H1 (cell line): ENCODE measurements at regions not wholly inside any gene's neighbourhood (a gene's known extent, or its start where the extent isn't known, plus 50 kb on each side); places are given as distances from the start of the nearest gene placed in this dataset.

Source experiments
- CTCF ChIA-PET: fragments of 300-600 bp; sonication (Branson Sonifier 250); formaldehyde crosslinking; loops from one replicate; lab custom pipeline; 2021; ENCODE audit not compliant: partially characterized antibody; lab: Charles Lee
- POLR2A ChIA-PET: fragments of 300-600 bp; sonication (Branson Sonifier 250); formaldehyde crosslinking; loops from one replicate; lab custom pipeline; 2021; ENCODE audit warnings: inconsistent platforms; ENCODE audit not compliant: partially characterized antibody; lab: Charles Lee
- DNase-seq, 2 experiments: peaks; one replicate each; pipeline versions ENCODE4 v3.0.0 to v3.0.0-alpha.2; 2010 to 2022; ENCODE audit warnings: low spot score in 2 of 2, low read depth in 1 of 2, mixed read lengths in 1 of 2
- FAIRE-seq: peaks from 2 replicates; lab custom pipeline; 2011; peaks lifted over from hg19 to GRCh38; lab: Jason Lieb, UNC
- H2AFZ ChIP-seq: 2 replicates; pipeline ENCODE4 v1.8.1; 2012; ENCODE audit warnings: low read length, inconsistent platforms
- H2AK5ac ChIP-seq: 2 replicates; pipeline ENCODE4 v1.6.1; 2013; ENCODE audit warnings: low read depth, low read length
- H2BK120ac ChIP-seq: replicated peaks from 2 replicates; pipeline ENCODE3; 2013; ENCODE audit warnings: low read depth, low read length, inconsistent platforms
- H2BK12ac ChIP-seq: 2 replicates; pipeline ENCODE4 v1.6.1; 2013; ENCODE audit warnings: low read depth, low read length
- H2BK15ac ChIP-seq: 2 replicates; pipeline ENCODE4 v1.6.1; 2013; ENCODE audit warnings: low read length
- H2BK20ac ChIP-seq: 2 replicates; pipeline ENCODE4 v1.6.1; 2013; ENCODE audit warnings: low read length
- H2BK5ac ChIP-seq: 2 replicates; pipeline ENCODE4 v1.6.1; 2013; ENCODE audit warnings: low read depth, low read length
- H3K14ac ChIP-seq: 2 replicates; pipeline ENCODE4 v1.6.1; 2013; ENCODE audit warnings: inconsistent platforms; ENCODE audit not compliant: insufficient read length
- H3K18ac ChIP-seq: 2 replicates; pipeline ENCODE4 v1.6.1; 2013; ENCODE audit warnings: low read length; ENCODE audit errors: extremely low read depth
- H3K23ac ChIP-seq: 2 replicates; pipeline ENCODE4 v1.6.1; 2013; ENCODE audit warnings: inconsistent platforms; ENCODE audit not compliant: insufficient read length
- H3K23me2 ChIP-seq: 2 replicates; pipeline ENCODE4 v1.6.1; 2013; ENCODE audit warnings: low read depth, low read length
- H3K27ac ChIP-seq: 2 replicates; pipeline ENCODE4 v1.6.1; 2011; ENCODE audit warnings: low read depth, low read length, inconsistent platforms
- H3K27me3 ChIP-seq, 4 experiments: replicated peaks in 1 of 4; 1 replicate in 1 of 4; 2 replicates in 3 of 4; pipeline versions ENCODE4 v1.6.1 to v1.8.1; 2011 to 2013; ENCODE audit warnings: low read length in 3 of 4, mild to moderate bottlenecking in 3 of 4, inconsistent platforms in 2 of 4, mixed read lengths in 2 of 4, moderate library complexity in 1 of 4; ENCODE audit not compliant: control insufficient read depth in 3 of 4, insufficient read depth in 3 of 4; ENCODE audit errors: extremely low read depth in 1 of 4
- H3K36me3 ChIP-seq, 4 experiments: 2 replicates each; pipeline versions ENCODE4 v1.6.1 to v1.8.1; 2011 to 2013; ENCODE audit warnings: mild to moderate bottlenecking in 4 of 4, low read length in 3 of 4, moderate library complexity in 2 of 4, control low read depth in 1 of 4, inconsistent platforms in 1 of 4; ENCODE audit not compliant: insufficient read depth in 4 of 4, control insufficient read depth in 2 of 4
- H3K4ac ChIP-seq: replicated peaks from 2 replicates; pipeline ENCODE3; 2013; ENCODE audit warnings: low read length, low read depth, mixed read lengths, inconsistent platforms; ENCODE audit not compliant: insufficient read length
- H3K4me1 ChIP-seq, 4 experiments: replicated peaks in 1 of 4; 1 replicate in 1 of 4; 2 replicates in 3 of 4; pipeline versions ENCODE4 v1.6.1 to v1.8.1; 2011 to 2013; ENCODE audit warnings: low read length in 3 of 4, inconsistent platforms in 2 of 4, mixed read lengths in 1 of 4; ENCODE audit not compliant: insufficient read depth in 4 of 4, control insufficient read depth in 3 of 4
- H3K4me2 ChIP-seq, 2 experiments: 2 replicates each; pipeline versions ENCODE4 v1.6.1 to v1.8.1; 2011 to 2013; ENCODE audit warnings: low read depth in 2 of 2, low read length in 2 of 2, control low read depth in 1 of 2, inconsistent platforms in 1 of 2, mild to moderate bottlenecking in 1 of 2; ENCODE audit not compliant: insufficient read depth in 1 of 2
- H3K4me3 ChIP-seq, 4 experiments: fragments of 200-600, 300-600 bp in 1 of 4; sonication (generic), shearing (Covaris generic), sonication (Bioruptor Twin) in 1 of 4; 2 replicates each; pipeline versions ENCODE4 v1.5.1 to v1.8.1; 2011 to 2016; ENCODE audit warnings: low read length in 4 of 4, low read depth in 3 of 4, control low read depth in 2 of 4, inconsistent platforms in 2 of 4, mild to moderate bottlenecking in 2 of 4, mixed read lengths in 1 of 4, moderate library complexity in 1 of 4; ENCODE audit not compliant: insufficient read depth in 2 of 4; ENCODE audit errors: extremely low read depth in 1 of 4
- H3K56ac ChIP-seq: replicated peaks from 2 replicates; pipeline ENCODE3; 2013; ENCODE audit warnings: low read depth, mild to moderate bottlenecking, mixed read lengths, low read length, inconsistent platforms; ENCODE audit not compliant: insufficient read length
- H3K79me1 ChIP-seq: 2 replicates; pipeline ENCODE4 v1.6.1; 2013; ENCODE audit warnings: low read depth, low read length, control low read depth
- H3K79me2 ChIP-seq, 2 experiments: 2 replicates each; pipeline versions ENCODE4 v1.6.1 to v1.8.1; 2012 to 2013; ENCODE audit warnings: low read length in 2 of 2, mild to moderate bottlenecking in 2 of 2, inconsistent platforms in 1 of 2; ENCODE audit not compliant: insufficient read depth in 2 of 2, control insufficient read depth in 1 of 2
- H3K9ac ChIP-seq, 4 experiments: replicated peaks in 1 of 4; 1 replicate in 1 of 4; 2 replicates in 3 of 4; pipeline versions ENCODE4 v1.6.1 to v1.8.1; 2011 to 2013; ENCODE audit warnings: low read depth in 3 of 4, low read length in 3 of 4, control low read depth in 2 of 4, mild to moderate bottlenecking in 2 of 4, moderate library complexity in 2 of 4, inconsistent platforms in 1 of 4; ENCODE audit errors: extremely low read depth in 1 of 4
- H3K9me3 ChIP-seq, 2 experiments: 2 replicates each; pipeline versions ENCODE4 v1.6.1 to v1.8.1; 2012 to 2013; ENCODE audit warnings: mild to moderate bottlenecking in 2 of 2, moderate library complexity in 2 of 2, control low read depth in 1 of 2, inconsistent platforms in 1 of 2, low read depth in 1 of 2, low read length in 1 of 2, mixed read lengths in 1 of 2; ENCODE audit not compliant: insufficient read depth in 2 of 2
- H4K20me1 ChIP-seq, 2 experiments: replicated peaks in 1 of 2; 2 replicates each; pipeline versions ENCODE3 to v1.8.1; 2011 to 2013; ENCODE audit warnings: inconsistent platforms in 2 of 2, low read length in 2 of 2, mild to moderate bottlenecking in 1 of 2; ENCODE audit not compliant: insufficient read depth in 2 of 2, control insufficient read depth in 1 of 2
- H4K5ac ChIP-seq: 2 replicates; pipeline ENCODE4 v1.6.1; 2013; ENCODE audit warnings: low read length, low read depth, mixed read lengths, inconsistent platforms; ENCODE audit not compliant: insufficient read length
- H4K8ac ChIP-seq: 2 replicates; pipeline ENCODE4 v1.8.0; 2013; ENCODE audit warnings: mild to moderate bottlenecking, moderate library complexity, low read length, inconsistent platforms; ENCODE audit not compliant: insufficient read depth; ENCODE audit errors: extremely low read depth
- H4K91ac ChIP-seq: replicated peaks from 2 replicates; pipeline ENCODE3; 2013; ENCODE audit warnings: low read length, mixed read lengths, inconsistent platforms; ENCODE audit not compliant: insufficient read length
- E2F6 ChIP-seq: IDR thresholded peaks from 2 replicates; pipeline ENCODE4 v1.6.1; 2012; ENCODE audit warnings: inconsistent platforms
- FOSL1 ChIP-seq: IDR thresholded peaks from 2 replicates; pipeline ENCODE4 v1.6.1; 2011; ENCODE audit warnings: mild to moderate bottlenecking, low read depth, low read length, moderate library complexity; ENCODE audit not compliant: insufficient read depth
- YY1 ChIP-seq: IDR thresholded peaks from 2 replicates; pipeline ENCODE4 v1.6.1; 2011; ENCODE audit warnings: low read depth, mild to moderate bottlenecking, low read length
- WGBS, 2 experiments: shearing (Covaris generic) in 1 of 2; methylation state at CpG; one replicate each; pipeline versions ENCODE4 v1.1.6 to v1.1.7; 2013 to 2015; ENCODE audit warnings: low lambda C conversion rate in 2 of 2, mixed read lengths in 2 of 2, inconsistent platforms in 1 of 2, low coverage in 1 of 2, missing lambda C conversion rate in 1 of 2; ENCODE audit not compliant: insufficient replicate concordance in 2 of 2, insufficient coverage in 1 of 2, insufficient read length in 1 of 2; ENCODE audit errors: extremely low coverage in 1 of 2, missing lambda C conversion rate in 1 of 2; 5-methylcytosine and 5-hydroxymethylcytosine counted together

- H3K9me3 ChIP-seq = peaks cover 0 to 5% of the 10 kb centered on the region in 2 experiments; a peak in 1 of 4 replicates
- DNase-seq (no peak), FAIRE-seq (no peak)
- no peaks in the 10 kb centered on the region for H4K20me1 ChIP-seq
- no peak overlapping the region for H3K23ac ChIP-seq
- peaks cover 0 to 12% (median 7%) of the 10 kb centered on the region in 4 experiments; a peak in 5 of 7 replicates for H3K4me1 ChIP-seq
- H3K4me3 ChIP-seq = no peak overlapping the region
- no peak overlapping the region for H4K91ac ChIP-seq
- H2BK5ac ChIP-seq = no peak overlapping the region
- no peak overlapping the region for H3K9ac ChIP-seq
- H2BK120ac ChIP-seq = no peak overlapping the region
- peak overlapping the region; percentile 75; the same call in 1 of the 2 replicates for H2BK12ac ChIP-seq
- no peak overlapping the region for H3K18ac ChIP-seq
- no peak overlapping the region for H3K4me2 ChIP-seq
- TF ChIP-seq FOSL1 = no peak
- TF ChIP-seq E2F6 = 0 out of 2 replicates have a peak, but pooled peaks have one; percentile 33
- no peak for TF ChIP-seq YY1
- no peaks in the 10 kb centered on the region for H3K36me3 ChIP-seq
- H2AFZ ChIP-seq = no peak overlapping the region
- H3K27me3 ChIP-seq = no peaks in the 10 kb centered on the region
- H3K79me2 ChIP-seq = no peaks in the 10 kb centered on the region
- 0 out of 2 replicates have a peak overlapping the region, but pooled peaks have one; percentile 32 for H2BK20ac ChIP-seq
- H3K56ac ChIP-seq = no peak overlapping the region
- H4K5ac ChIP-seq = no peak overlapping the region
- H2BK15ac ChIP-seq = peak overlapping the region; percentile 72; the same call in 1 of the 2 replicates
- 88% methylated on average over 12 of the region's 14 CpGs; no CpG with 5 or more reads in 1 of the 2 experiments for WGBS, 2 experiments
- no peak overlapping the region for H3K14ac ChIP-seq
- no peaks in the 10 kb centered on the region for H3K23me2 ChIP-seq
- ChIA-PET POLR2A (no interaction called here), CTCF (interaction anchor here (0.7 to 3.1 kb wide), 20 partner anchors 8 to 216 kb away, joined by 3 to 23 read pairs (median 4); partner anchors contain the start of gene ETS2)
- no peak overlapping the region for H3K27ac ChIP-seq
- no peaks in the 10 kb centered on the region for H3K79me1 ChIP-seq
- H2AK5ac ChIP-seq = 0 out of 2 replicates have a peak overlapping the region, but pooled peaks have one; percentile 24
- peak overlapping the region; percentile 36 for H3K4ac ChIP-seq
- H4K8ac ChIP-seq = no peak overlapping the region
Measured at GRCh38 chr21:39022035-39022434, 161.2 kb downstream of the PSMG1 start.
